HG03571 (cell line): ENCODE measurements at regions not wholly inside any gene's neighbourhood (a gene's known extent, or its start where the extent isn't known, plus 50 kb on each side); places are given as distances from the start of the nearest gene placed in this dataset.

Experiments used
- ATAC-seq: cut with Tn5 transposase; IDR thresholded peaks from one replicate; pipeline ENCODE4 v1.9.1; 2021; ENCODE audit not compliant: unreplicated experiment

- no peak for ATAC-seq
These were observed 212.5 kb upstream of the XYLT1 start for GRCh38 chr16:17683281-17683680.

DNA sequence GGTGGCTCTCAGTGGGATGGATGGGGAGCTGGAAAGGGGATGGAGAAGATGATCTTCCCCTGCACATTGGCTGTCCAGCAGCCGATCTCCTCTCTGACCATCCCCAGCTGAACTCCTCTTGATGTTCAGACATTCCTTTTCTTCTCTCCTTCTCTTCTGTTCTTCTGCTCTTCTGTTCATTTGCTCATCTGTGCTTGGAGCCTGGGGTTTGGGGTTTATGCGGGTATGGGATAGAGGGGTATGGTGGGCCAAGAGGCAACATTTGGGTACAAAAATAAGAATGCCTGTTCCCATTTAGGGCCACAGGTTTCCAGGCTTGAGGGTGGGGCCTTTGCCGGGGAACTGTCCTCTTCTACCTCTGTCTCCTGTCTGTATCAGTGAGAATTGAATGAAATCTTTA is 205.4 kb upstream of the XYLT1 start:
- ATAC-seq = no peak

- no peak for ATAC-seq
These were observed 197.6 kb upstream of the XYLT1 start for GRCh38 chr16:17668386-17668785.

- ATAC-seq = no peak
These were observed 195.5 kb upstream of the XYLT1 start for GRCh38 chr16:17666293-17666692.

DNA sequence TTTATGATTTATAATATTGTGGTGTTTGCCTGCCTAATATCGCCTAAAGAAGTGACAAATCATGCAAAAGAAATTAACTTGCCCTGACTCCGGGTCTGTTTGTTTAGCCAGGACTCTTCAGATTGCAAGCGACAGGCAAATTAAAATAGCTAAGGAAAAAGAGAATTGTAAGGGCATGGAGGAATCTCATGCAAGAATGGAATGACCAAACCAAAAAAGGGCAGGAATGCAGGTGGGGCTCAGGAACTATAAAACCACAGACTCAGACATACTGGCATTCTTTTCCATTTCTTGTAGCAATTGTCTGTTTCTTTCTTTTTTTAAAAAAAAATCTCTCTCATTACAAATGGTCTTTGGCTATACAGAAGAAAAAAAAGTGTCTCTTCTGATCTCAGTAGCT is 188.1 kb upstream of the XYLT1 start:
- ATAC-seq = no peak

DNA sequence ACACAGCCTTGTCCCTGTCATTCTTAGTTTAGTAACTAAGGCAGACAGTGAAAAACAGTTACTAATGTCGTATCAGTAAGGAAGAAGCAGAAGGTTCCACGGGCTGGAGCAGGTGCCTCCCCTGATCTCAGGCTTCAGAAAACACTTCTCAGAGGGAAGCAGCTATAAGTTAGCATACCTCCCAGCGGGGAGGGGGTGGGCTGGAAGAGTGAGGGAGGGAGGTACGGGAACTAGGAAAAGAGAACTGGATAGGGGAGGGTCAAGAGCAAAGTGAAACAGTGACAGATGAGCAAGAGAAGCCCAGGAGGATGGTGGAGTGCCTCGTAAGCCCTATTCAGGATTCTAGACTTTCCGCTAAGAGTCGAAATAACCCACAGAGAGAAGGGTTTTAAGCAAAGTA is 186.3 kb upstream of the XYLT1 start:
- ATAC-seq = no peak

GRCh38 chr16:17654571-17654970 is 183.8 kb upstream of the XYLT1 start:
- no peak for ATAC-seq

GRCh38 chr16:17654142-17654541 is 183.4 kb upstream of the XYLT1 start:
- ATAC-seq = no peak

DNA sequence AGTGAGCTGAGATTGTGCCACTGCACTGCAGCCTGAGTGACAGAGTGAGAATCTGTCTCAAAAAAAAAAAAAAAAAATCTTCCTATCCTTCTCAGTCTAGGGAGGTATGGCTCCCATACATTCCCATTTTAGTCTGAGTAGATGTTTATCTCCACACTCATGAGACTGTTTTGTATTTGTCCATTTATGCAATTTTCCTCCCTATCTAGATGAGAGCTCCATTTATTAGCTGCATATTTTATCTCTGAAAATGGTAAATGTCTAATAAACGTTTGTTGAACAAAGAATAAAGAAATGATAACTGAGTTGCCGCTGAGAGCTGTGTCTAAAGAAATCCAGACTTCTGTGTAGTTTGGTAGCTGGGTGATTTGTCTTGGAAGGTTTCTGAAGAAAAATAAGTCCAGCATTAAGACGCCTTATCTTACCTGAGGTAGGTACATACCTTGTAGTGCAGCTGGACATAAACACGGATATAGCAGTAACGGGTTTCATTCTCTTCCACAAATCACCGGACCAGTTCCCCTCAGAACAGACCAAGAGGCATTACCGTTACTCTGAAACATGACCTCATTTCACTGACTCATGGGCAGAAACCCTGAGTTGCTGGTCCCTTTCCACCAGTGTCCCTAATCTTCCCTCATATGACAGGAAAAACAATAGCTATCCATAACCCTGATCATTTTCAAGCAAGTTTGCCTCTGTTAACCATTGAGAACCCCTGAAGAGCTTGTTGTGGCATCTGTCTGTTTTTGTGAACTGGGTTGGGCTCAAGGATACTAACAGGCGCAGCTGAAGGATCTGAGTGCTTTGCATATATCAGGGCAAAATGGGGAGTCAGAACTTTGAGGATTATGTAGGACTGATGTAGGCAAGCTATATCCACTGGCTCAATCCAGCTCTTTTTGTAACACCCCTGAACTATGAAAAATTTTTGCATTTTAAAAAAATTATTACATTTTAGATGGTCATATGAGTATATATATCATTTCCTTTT is 177.4 kb upstream of the XYLT1 start:
- ATAC-seq = no peak

- no peak for ATAC-seq
These were observed 173.2 kb upstream of the XYLT1 start for GRCh38 chr16:17643935-17644334.

DNA sequence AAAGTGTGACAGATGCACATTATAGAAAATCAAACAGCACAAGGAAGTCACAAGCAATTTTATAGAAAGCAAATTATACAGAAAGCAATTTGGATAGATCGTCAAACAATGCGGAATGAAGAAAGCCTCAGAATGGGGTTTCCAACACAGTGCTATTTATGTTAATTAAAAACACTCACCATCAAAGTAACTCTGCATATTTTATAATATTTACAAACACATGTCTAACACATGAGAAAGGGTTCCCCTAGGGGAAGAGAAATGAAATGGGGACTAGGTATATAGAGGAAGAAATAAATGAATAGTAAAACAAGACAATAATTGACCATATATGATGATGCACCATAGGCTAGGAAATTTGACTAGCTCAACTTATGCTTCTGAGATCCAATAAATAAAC is 171.2 kb upstream of the XYLT1 start:
- no peak for ATAC-seq

DNA sequence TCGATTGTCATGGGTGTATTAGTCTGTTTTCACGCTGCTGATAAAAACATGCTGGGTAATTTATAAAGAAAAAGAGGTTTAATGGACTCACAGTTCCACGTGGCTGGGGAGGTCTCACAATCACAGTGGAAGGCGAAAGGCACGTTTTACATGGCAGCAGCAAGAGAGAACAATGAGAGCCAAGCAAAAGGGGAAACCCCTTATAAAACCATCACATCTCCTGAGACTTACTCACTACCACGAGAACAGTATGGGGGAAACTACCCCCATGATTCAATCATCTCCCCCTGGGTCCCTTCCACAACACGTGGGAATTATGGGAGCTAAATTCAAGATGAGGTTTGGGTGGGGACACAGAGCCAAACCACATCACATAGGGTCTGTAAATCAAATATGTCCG is 167.4 kb upstream of the XYLT1 start:
- no peak for ATAC-seq

GRCh38 chr16:17635183-17635582 is 164.4 kb upstream of the XYLT1 start:
- ATAC-seq = no peak

DNA sequence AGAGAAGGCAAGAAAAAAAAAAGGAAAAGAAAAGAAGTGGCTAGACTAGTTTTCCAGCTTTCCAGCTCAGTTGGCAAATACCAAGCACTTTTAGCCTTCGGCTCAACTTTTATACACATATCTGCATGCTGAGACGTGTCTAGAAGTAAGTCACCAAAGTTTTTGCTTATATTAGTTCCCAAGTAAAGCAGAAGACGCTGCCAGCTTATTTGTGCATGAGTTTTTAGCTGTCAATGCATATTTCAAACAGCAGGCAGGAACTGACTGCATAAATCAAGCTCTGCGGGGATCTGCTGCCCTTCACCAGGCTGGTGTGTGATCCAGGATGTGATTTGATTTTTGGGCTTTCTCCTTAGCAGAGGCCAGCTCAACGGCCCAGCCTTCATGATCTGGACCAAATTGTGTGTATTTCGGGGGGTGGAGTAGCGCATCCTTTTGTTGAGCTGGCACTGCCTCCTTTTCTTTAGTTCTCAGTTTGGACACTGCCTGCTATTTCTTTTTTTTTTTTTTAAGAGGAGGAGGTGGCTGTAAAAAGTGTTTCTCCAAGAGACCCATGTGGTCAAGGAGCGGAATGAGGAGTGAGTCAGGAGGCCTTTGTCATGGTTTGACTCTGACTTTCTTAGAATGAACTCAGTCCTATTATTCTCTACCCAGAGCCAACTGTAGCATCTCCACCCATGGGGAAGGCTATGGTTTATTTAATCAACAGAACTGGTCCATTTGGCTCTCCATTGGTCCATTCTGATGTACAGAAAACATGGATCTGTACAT is 162.6 kb upstream of the XYLT1 start:
- ATAC-seq = no peak

DNA sequence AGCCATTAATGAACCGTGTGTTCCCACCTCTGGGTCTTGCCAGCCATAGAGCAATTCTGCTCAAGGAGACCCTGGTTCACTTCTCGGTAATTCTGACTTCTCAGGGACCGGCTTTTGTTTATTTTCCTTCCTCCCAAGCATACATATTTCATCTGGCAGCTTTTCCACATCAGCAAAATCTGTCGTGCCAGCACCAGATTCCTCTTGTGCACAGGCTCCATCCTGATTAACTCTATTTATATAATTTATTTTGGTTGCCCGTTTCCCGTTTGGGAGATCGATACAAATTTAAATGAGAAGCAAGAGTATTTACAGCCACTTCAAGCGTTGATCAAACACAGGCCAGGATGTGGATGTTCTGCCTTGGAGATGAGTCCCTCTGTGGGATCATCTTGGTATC is 161.9 kb upstream of the XYLT1 start:
- ATAC-seq = no peak

GRCh38 chr16:17629936-17630335 is 159.2 kb upstream of the XYLT1 start:
- no peak for ATAC-seq

DNA sequence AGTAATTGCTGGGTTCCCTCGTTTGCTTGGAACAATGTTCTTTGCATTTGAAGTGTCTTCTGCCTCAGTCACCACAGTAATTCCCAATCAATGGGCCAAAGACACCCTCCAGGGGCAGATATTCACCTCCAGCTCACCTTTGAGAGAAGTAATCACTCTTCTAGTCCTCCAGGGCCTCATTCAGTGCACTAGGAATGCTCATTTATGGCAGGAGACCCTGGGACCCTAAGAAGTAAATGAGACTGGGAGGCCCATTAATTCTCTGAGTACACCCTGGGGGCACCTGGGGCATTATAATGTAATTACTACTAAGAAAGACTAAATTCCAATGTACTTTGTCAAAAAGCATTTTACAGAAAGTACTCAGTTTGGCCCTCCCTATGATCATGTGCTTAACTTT is 158.2 kb upstream of the XYLT1 start:
- no peak for ATAC-seq

DNA sequence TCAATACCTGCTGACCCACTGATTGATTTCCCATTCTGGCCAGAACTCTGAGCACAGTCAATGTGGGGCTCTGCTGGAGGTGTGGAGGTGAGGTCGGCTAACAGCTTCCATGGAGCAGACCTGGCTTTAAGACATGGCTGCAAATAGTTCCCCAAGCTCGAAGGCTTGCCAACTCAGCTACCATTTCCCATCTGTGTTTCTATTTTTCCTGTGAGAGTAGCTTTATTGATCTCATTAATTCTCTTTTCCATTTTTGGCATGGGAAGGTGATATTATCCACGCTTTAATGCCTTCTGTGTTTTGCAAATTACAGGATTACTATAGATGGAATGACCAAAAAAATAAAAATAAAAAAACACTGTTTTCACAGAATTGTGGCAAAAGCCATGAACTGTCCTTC is 151.6 kb upstream of the XYLT1 start:
- ATAC-seq = no peak

- ATAC-seq = no peak
These were observed 148.5 kb upstream of the XYLT1 start for GRCh38 chr16:17619261-17619660.

DNA sequence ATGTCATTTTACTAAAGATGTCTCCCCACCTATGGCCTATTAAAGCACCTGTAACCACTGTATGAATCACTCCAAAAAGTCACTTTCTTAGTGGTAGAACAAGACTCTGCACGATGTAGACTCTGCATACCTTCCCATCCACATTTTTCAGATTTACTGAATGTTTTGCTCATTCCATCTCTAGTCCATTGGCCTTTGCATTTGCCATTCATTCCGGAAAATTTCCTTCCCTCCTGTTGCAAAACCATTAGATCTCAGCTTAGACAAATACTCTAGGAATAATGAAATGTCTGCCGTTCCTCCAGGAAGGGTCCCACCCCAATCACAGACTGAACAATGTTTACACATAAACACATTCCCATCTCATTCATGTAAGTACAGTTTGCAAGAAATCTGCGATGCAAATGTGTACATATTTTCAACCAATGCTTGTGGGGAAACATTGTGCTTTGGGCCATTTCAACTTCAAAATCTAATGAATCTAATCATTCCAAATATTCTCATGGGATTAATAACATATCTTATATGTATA is 146.3 kb upstream of the XYLT1 start:
- ATAC-seq = no peak

- no peak for ATAC-seq
These were observed 141.6 kb upstream of the XYLT1 start for GRCh38 chr16:17612336-17612735.

DNA sequence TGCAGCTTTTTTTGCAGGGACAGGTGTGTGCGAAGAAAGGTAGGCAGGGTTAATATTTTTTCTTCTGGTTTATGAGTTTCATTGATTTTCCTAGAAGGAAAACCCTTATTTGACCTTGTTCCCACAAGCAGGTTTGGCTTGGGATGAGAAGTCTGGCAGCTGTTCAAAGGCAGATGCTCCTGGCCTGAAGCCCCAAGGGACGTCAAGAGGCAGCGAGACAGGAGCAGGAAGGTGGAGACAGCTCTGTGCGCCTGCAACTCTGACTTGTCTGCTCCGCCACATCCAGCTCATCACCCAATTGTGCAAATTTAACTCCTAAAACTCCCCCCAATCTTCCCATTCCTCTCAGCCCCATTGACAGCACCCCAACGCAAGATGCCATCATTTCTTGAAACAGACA is 136.8 kb upstream of the XYLT1 start:
- ATAC-seq = no peak
